H1 (cell line): ENCODE measurements at regions not wholly inside any gene's neighbourhood (a gene's known extent, or its start where the extent isn't known, plus 50 kb on each side); places are given as distances from the start of the nearest gene placed in this dataset.

Source experiments
- CTCF ChIP-seq, 3 experiments: IDR thresholded peaks; 1 replicate in 2 of 3; 2 replicates in 1 of 3; pipeline versions ENCODE4 v1.5.1 to v1.6.1; 2011; ENCODE audit warnings: low read length in 3 of 3, mild to moderate bottlenecking in 3 of 3, inconsistent platforms in 2 of 3, low read depth in 1 of 3, moderate library complexity in 1 of 3; ENCODE audit not compliant: insufficient read depth in 1 of 3; ENCODE audit errors: control extremely low read depth in 1 of 3
- E2F6 ChIP-seq: IDR thresholded peaks from 2 replicates; pipeline ENCODE4 v1.6.1; 2012; ENCODE audit warnings: inconsistent platforms
- EGR1 ChIP-seq: IDR thresholded peaks from 2 replicates; pipeline ENCODE4 v1.6.1; 2011; ENCODE audit warnings: low read depth, low read length, borderline replicate concordance
- EP300 ChIP-seq, 2 experiments: IDR thresholded peaks; 1 replicate in 1 of 2; 2 replicates in 1 of 2; pipeline ENCODE4 v1.6.1; 2011 to 2012; ENCODE audit warnings: low read depth in 2 of 2, low read length in 2 of 2, mild to moderate bottlenecking in 2 of 2, borderline replicate concordance in 1 of 2, inconsistent platforms in 1 of 2, moderate library complexity in 1 of 2
- EZH2 ChIP-seq: fragments of 200-600 bp; sonication (generic); IDR thresholded peaks from 2 replicates; pipeline ENCODE4 v1.7.1; 2012; ENCODE audit warnings: low read depth, mild to moderate bottlenecking, moderate library complexity, low read length, inconsistent platforms; ENCODE audit not compliant: severe bottlenecking
- GABPA ChIP-seq: IDR thresholded peaks from 2 replicates; pipeline ENCODE4 v1.6.1; 2011; ENCODE audit warnings: mild to moderate bottlenecking, low read length, moderate library complexity, borderline replicate concordance; ENCODE audit not compliant: insufficient read depth
- MAX ChIP-seq: IDR thresholded peaks from 2 replicates; pipeline ENCODE4 v1.6.1; 2012; ENCODE audit warnings: inconsistent platforms
- POLR2A ChIP-seq, 2 experiments: IDR thresholded peaks; 1 replicate in 1 of 2; 2 replicates in 1 of 2; pipeline ENCODE4 v1.6.1; 2011; ENCODE audit warnings: low read depth in 2 of 2, low read length in 2 of 2, mild to moderate bottlenecking in 2 of 2; ENCODE audit errors: control extremely low read depth in 1 of 2
- POLR2AphosphoS5 ChIP-seq: IDR thresholded peaks from 2 replicates; pipeline ENCODE4 v1.6.1; 2011; ENCODE audit warnings: low read depth, low read length
- TAF1 ChIP-seq: IDR thresholded peaks from 2 replicates; pipeline ENCODE4 v1.6.1; 2011; ENCODE audit warnings: mild to moderate bottlenecking, low read depth, low read length
- TBP ChIP-seq: IDR thresholded peaks from 2 replicates; pipeline ENCODE4 v1.6.1; 2011; ENCODE audit warnings: low read depth, low read length, improper control_type of control experiment
- TEAD4 ChIP-seq: IDR thresholded peaks from 2 replicates; pipeline ENCODE4 v1.6.1; 2012; ENCODE audit warnings: low read depth, low read length, inconsistent platforms, mixed read lengths
- YY1 ChIP-seq: IDR thresholded peaks from 2 replicates; pipeline ENCODE4 v1.6.1; 2011; ENCODE audit warnings: low read depth, mild to moderate bottlenecking, low read length

- TF ChIP-seq CTCF (IDR thresholded peaks at IDR 0.05; ENCODE audit: control extremely low read depth in 1 of 3, insufficient read depth in 1 of 3, low read depth in 1 of 3, low read length in 3 of 3) (no peak), EP300 (IDR thresholded peaks at IDR 0.05; ENCODE audit: borderline replicate concordance in 1 of 2, low read depth in 2 of 2, low read length in 2 of 2) (no peak), MAX (no peak), EZH2 (no peak), TEAD4 (no peak), GABPA (no peak), E2F6 (no peak), POLR2A (IDR thresholded peaks at IDR 0.05; ENCODE audit: control extremely low read depth in 1 of 2, low read depth in 2 of 2, low read length in 2 of 2) (no peak), TAF1 (no peak), YY1 (no peak), TBP (no peak), EGR1 (no peak), POLR2AphosphoS5 (no peak)
Observed at GRCh38 chr22:44423556-44424358, 74.3 kb downstream of the RTL6 start.
